Suprapubic skin (tissue), 4 donors: ENCODE measurements at regions not wholly inside any gene's neighbourhood (a gene's known extent, or its start where the extent isn't known, plus 50 kb on each side); places are given as distances from the start of the nearest gene placed in this dataset.
A peak's percentile ranks its signal among the peaks of the same experiment; 100 is the strongest.

Experiments
- DNase-seq, 2 donors: peaks; one replicate each; pipeline ENCODE4 v3.0.0-alpha.2; 2019; ENCODE audit warnings: low spot score in 2 of 2
- H3K27ac ChIP-seq: fragments of 200-600 bp; sonication (generic); one replicate; pipeline ENCODE4 v1.5.1; 2019
- H3K27me3 ChIP-seq: fragments of 200-600 bp; sonication (generic); one replicate; pipeline ENCODE4 v1.5.1; 2019
- H3K36me3 ChIP-seq: fragments of 200-600 bp; sonication (generic); one replicate; pipeline ENCODE4 v1.5.1; 2019
- H3K4me1 ChIP-seq: fragments of 200-600 bp; sonication (generic); one replicate; pipeline ENCODE4 v1.5.1; 2019
- H3K4me3 ChIP-seq: fragments of 200-600 bp; sonication (generic); one replicate; pipeline ENCODE4 v1.5.1; 2019; ENCODE audit warnings: mild to moderate bottlenecking
- H3K9me3 ChIP-seq: fragments of 200-600 bp; sonication (generic); one replicate; pipeline ENCODE4 v1.5.1; 2019
- EP300 ChIP-seq: sonication (generic); formaldehyde crosslinking; IDR thresholded peaks from one replicate; pipeline ENCODE4 v1.6.1; 2017; ENCODE audit warnings: antibody characterized with exemption
- POLR2A ChIP-seq, 2 donors: fragments of 450-650 bp; IDR thresholded peaks; one replicate each; pipeline ENCODE4 v1.6.1; 2017; ENCODE audit warnings: antibody characterized with exemption in 2 of 2, mild to moderate bottlenecking in 2 of 2, moderate library complexity in 2 of 2
- POLR2AphosphoS5 ChIP-seq, 3 donors: sonication (generic); formaldehyde crosslinking; IDR thresholded peaks; one replicate each; pipeline ENCODE4 v1.6.1; 2017; ENCODE audit warnings: antibody characterized with exemption in 3 of 3
- WGBS: methylation state at CpG from one replicate; pipeline ENCODE4 v1.1.5; 2018; 5-methylcytosine and 5-hydroxymethylcytosine counted together
- TF ChIP-seq, protein P1 (sequence below), 2 donors: fragments of 200-600 bp in 1 of 2; fragments of 450-650 bp in 1 of 2; sonication (generic) in 1 of 2; IDR thresholded peaks; one replicate each; pipeline ENCODE4 v1.5.1; 2016 to 2019; ENCODE audit warnings: antibody characterized with exemption in 2 of 2, mild to moderate bottlenecking in 1 of 2, moderate library complexity in 1 of 2

DNA sequence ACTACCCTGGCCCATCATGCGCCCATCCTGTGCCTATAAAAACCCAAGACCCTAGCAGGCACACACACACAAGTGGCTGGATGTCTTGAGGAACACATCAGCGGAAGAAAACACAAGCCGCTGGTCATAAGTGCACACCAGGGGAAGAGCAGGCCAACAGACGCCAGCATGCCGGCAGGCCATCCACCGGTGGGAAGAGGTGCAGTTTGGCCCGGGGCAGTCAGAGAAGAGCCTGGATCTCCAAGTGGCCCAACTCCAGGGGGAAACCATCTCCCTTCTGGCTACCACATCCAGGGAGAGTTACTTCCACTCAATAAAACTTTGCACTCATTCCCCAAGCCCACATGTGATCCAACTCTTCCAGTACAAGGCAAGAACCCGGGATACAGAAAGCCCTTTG lies 2001.3 kb upstream of the NUDT12 start:
- Histone ChIP-seq H3K4me3 (no peak overlapping the region), H3K27ac (no peak overlapping the region), H3K4me1 (no peaks in the 10 kb centered on the region), H3K36me3 (no peaks in the 10 kb centered on the region), H3K27me3 (no peaks in the 10 kb centered on the region), H3K9me3 (peaks cover 2% of the 10 kb centered on the region)
- TF ChIP-seq, protein P1, sequence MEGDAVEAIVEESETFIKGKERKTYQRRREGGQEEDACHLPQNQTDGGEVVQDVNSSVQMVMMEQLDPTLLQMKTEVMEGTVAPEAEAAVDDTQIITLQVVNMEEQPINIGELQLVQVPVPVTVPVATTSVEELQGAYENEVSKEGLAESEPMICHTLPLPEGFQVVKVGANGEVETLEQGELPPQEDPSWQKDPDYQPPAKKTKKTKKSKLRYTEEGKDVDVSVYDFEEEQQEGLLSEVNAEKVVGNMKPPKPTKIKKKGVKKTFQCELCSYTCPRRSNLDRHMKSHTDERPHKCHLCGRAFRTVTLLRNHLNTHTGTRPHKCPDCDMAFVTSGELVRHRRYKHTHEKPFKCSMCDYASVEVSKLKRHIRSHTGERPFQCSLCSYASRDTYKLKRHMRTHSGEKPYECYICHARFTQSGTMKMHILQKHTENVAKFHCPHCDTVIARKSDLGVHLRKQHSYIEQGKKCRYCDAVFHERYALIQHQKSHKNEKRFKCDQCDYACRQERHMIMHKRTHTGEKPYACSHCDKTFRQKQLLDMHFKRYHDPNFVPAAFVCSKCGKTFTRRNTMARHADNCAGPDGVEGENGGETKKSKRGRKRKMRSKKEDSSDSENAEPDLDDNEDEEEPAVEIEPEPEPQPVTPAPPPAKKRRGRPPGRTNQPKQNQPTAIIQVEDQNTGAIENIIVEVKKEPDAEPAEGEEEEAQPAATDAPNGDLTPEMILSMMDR (IDR thresholded peaks at IDR 0.05), result no peak
- TF ChIP-seq POLR2A (IDR thresholded peaks at IDR 0.05) (no peak), EP300 (no peak), POLR2AphosphoS5 (IDR thresholded peaks at IDR 0.05) (no peak)
- 98% methylated on average over 8 of the region's 8 CpGs for WGBS
- peak in 1 of 2 donors; percentile 55 for DNase-seq

DNA sequence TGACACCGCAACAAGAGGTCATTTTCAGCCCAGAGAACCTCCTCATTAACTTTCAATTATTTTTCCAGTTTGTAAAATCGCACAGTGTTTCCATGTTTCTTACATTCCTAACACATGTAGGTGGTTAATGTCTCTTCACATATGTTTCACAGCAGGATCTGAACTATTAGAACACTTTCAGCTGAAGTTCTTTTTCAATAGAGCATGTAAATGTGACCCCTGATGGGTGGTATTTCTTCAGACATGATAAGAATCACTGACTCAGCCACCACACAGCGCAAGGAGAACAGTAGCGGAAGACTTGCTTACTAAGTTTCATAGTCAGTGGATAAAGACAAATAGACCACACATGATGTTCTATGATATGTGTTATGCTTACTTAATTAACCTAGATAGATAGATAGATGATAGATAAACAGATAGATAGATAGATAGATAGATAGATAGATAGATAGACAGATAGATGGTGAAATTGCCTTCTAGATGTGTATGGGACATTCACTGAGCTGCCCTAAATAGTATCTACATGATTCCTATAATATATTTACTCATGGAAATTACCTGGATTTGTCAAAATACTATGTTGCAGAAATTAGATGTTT lies 1992.1 kb upstream of the NUDT12 start:
- Histone ChIP-seq H3K36me3 (no peaks in the 10 kb centered on the region), H3K27ac (no peak overlapping the region), H3K4me1 (no peaks in the 10 kb centered on the region), H3K27me3 (no peaks in the 10 kb centered on the region), H3K4me3 (no peak overlapping the region), H3K9me3 (no peaks in the 10 kb centered on the region)
- DNase-seq, result no peak
- WGBS, result 87% methylated on average over 4 of the region's 4 CpGs
- TF ChIP-seq POLR2A (IDR thresholded peaks at IDR 0.05) (no peak), POLR2AphosphoS5 (IDR thresholded peaks at IDR 0.05) (no peak), EP300 (no peak)
- TF ChIP-seq, protein P1 (IDR thresholded peaks at IDR 0.05), result no peak

DNA sequence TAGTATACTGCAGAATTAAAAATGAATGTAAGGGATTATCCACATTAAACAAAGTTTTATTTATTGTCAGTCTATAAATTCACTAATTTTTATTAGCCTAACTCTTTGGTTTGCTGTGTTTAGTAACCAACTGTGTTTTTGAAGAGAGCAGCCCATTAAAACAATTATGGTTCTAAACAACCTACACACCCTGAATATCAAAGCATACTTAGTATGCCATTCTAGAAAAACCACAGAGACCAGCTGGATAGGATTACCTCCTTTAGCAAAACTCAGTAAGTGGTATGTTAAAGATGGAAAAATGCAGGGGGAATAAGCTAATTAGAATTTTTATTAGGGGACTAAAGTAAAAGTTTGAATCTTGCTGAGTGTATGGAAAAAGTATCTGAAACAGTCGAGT lies 1981.7 kb upstream of the NUDT12 start:
- no peaks in the 10 kb centered on the region for H3K36me3 ChIP-seq
- H3K27me3 ChIP-seq, result no peaks in the 10 kb centered on the region
- no peak for DNase-seq
- H3K4me3 ChIP-seq, result no peak overlapping the region
- H3K27ac ChIP-seq, result no peak overlapping the region
- TF ChIP-seq, protein P1 (IDR thresholded peaks at IDR 0.05), result no peak
- no peak for TF ChIP-seq POLR2A (IDR thresholded peaks at IDR 0.05)
- no peak for TF ChIP-seq EP300
- TF ChIP-seq POLR2AphosphoS5 (IDR thresholded peaks at IDR 0.05), result no peak
- H3K4me1 ChIP-seq, result no peaks in the 10 kb centered on the region
- 40% methylated on average over 1 of the region's 1 CpG for WGBS
- H3K9me3 ChIP-seq, result no peaks in the 10 kb centered on the region

DNA sequence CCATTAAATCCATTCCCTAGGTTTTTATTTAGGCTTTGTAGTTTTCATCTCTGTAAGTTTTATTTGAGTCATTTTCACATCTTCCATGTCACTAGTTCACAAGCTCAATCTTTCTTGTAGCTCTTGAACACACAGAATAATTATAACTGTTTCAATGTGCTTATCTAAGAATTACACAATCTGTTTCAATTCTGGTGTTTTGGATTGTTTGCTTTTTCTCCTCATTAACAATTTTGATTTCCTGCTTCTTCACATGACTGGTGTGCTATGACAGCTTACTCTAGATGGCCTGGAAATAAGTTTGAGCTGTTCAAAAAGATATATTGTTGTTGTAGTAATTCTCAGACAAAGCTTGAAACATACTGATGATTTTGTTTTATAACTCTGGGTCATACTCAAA lies 1974.1 kb upstream of the NUDT12 start:
- no peak for DNase-seq
- Histone ChIP-seq H3K27ac (no peak overlapping the region), H3K36me3 (no peaks in the 10 kb centered on the region), H3K9me3 (no peaks in the 10 kb centered on the region), H3K27me3 (no peaks in the 10 kb centered on the region), H3K4me3 (no peak overlapping the region), H3K4me1 (no peaks in the 10 kb centered on the region)
- TF ChIP-seq POLR2A (IDR thresholded peaks at IDR 0.05) (no peak), EP300 (no peak), POLR2AphosphoS5 (IDR thresholded peaks at IDR 0.05) (no peak)
- TF ChIP-seq, protein P1 (IDR thresholded peaks at IDR 0.05), result no peak

DNA sequence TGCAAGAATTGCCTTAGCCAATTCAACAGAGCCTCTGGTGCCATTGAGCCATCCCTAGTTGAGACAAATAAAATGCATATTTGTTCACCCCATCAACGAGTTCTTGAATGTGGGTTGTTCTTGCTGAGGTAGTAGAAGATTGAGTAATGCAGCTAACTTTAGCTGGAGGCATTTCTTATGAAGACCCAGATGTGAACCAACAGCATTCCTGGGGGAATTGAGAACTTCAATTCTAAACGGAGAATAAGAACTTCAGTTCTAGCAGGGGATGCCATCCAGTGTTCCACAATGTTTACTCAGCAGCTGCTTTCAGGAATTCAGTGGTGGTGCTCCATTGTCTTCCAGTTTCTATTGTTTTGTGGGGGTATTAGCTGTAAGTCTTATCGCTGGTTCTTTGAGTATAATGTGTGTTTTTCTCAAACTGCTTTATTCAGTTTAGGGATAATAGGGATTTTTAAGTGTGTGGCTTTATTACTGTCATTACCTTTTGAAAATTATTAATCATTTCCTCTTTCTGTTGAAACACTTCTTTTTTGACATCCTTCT lies 1968.2 kb upstream of the NUDT12 start:
- Histone ChIP-seq H3K27ac (no peak overlapping the region), H3K4me1 (no peaks in the 10 kb centered on the region), H3K9me3 (peaks cover 3% of the 10 kb centered on the region), H3K4me3 (no peak overlapping the region), H3K27me3 (no peaks in the 10 kb centered on the region), H3K36me3 (no peaks in the 10 kb centered on the region)
- 63% methylated on average over 3 of the region's 3 CpGs for WGBS
- no peak for TF ChIP-seq EP300
- TF ChIP-seq POLR2A (IDR thresholded peaks at IDR 0.05), result no peak
- no peak for DNase-seq

DNA sequence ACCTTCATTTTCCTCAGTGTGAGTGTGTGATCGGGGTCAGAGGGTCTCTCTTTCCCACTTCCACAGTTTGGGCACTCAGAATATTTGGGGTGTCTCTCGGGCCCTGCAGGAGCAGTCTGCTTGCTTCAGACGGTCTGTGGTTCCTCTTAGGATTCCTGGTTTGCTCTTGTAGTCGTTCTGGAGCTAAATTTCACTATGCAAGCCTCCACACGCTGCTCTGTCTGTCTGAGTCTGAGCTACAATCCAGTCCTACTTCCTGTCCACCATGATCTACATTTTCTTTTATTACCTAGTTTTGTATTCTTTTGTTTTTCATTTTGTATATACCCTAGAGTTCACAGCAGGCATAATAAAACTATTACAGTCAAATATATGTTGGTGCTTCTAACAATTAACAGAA lies 1967.3 kb upstream of the NUDT12 start:
- TF ChIP-seq POLR2A (IDR thresholded peaks at IDR 0.05) (no peak), EP300 (no peak)
- TF ChIP-seq, protein P1 (IDR thresholded peaks at IDR 0.05), result no peak
- WGBS, result 55% methylated on average over 5 of the region's 5 CpGs
- Histone ChIP-seq H3K4me1 (no peaks in the 10 kb centered on the region), H3K27ac (no peak overlapping the region), H3K4me3 (no peak overlapping the region), H3K36me3 (no peaks in the 10 kb centered on the region), H3K9me3 (peaks cover 3% of the 10 kb centered on the region), H3K27me3 (no peaks in the 10 kb centered on the region)
- DNase-seq, result no peak
